Nephron progenitor cell (in vitro differentiated cells): ENCODE measurements at regions not wholly inside any gene's neighbourhood (a gene's known extent, or its start where the extent isn't known, plus 50 kb on each side); places are given as distances from the start of the nearest gene placed in this dataset.

Experiments used
- DNase-seq: peaks from one replicate; pipeline ENCODE4 v3.0.0; 2021
- H3K27ac Mint-ChIP-seq: 2 replicates; pipeline ENCODE4 v1.8.0; 2021; ENCODE audit warnings: mild to moderate bottlenecking, moderate library complexity, mixed read lengths
- H3K27me3 Mint-ChIP-seq: 2 replicates; pipeline ENCODE4 v1.8.0; 2021; ENCODE audit warnings: mild to moderate bottlenecking, low read depth, mixed read lengths; ENCODE audit not compliant: poor library complexity
- H3K36me3 Mint-ChIP-seq: 2 replicates; pipeline ENCODE4 v1.8.0; 2021; ENCODE audit warnings: low read depth, mixed read lengths
- H3K4me1 Mint-ChIP-seq: 2 replicates; pipeline ENCODE4 v1.8.0; 2021; ENCODE audit warnings: mixed read lengths
- H3K4me3 Mint-ChIP-seq: 2 replicates; pipeline ENCODE4 v1.8.0; 2021; ENCODE audit warnings: mild to moderate bottlenecking, moderate library complexity, mixed read lengths
- H3K9me3 Mint-ChIP-seq: 2 replicates; pipeline ENCODE4 v1.8.0; 2021; ENCODE audit warnings: mild to moderate bottlenecking, moderate library complexity, mixed read lengths
- CTCF ChIP-seq: fragments of 200-600 bp; sonication (generic); IDR thresholded peaks from 2 replicates; pipeline ENCODE4 v1.5.0; 2021; ENCODE audit warnings: antibody characterized with exemption

- TF ChIP-seq CTCF: no peak
- H3K4me1 Mint-ChIP-seq: no peaks in the 10 kb centered on the region
- no peaks in the 10 kb centered on the region for H3K36me3 Mint-ChIP-seq
- no peak overlapping the region for H3K4me3 Mint-ChIP-seq
- H3K27ac Mint-ChIP-seq: no peak overlapping the region
- H3K27me3 Mint-ChIP-seq: no peaks in the 10 kb centered on the region
- no peaks in the 10 kb centered on the region for H3K9me3 Mint-ChIP-seq
- DNase-seq: no peak
These were observed 747.2 kb upstream of the CHD1 start for GRCh38 chr5:99675974-99676373.

GRCh38 chr5:99674101-99674500, 745.3 kb upstream of the CHD1 start:
- H3K9me3 Mint-ChIP-seq: no peaks in the 10 kb centered on the region
- no peaks in the 10 kb centered on the region for H3K36me3 Mint-ChIP-seq
- no peak overlapping the region for H3K4me3 Mint-ChIP-seq
- H3K27ac Mint-ChIP-seq: no peak overlapping the region
- no peak for TF ChIP-seq CTCF
- no peaks in the 10 kb centered on the region for H3K27me3 Mint-ChIP-seq
- DNase-seq: no peak
- no peaks in the 10 kb centered on the region for H3K4me1 Mint-ChIP-seq

- no peak for TF ChIP-seq CTCF
- DNase-seq: no peak
- no peak overlapping the region for H3K4me3 Mint-ChIP-seq
- H3K4me1 Mint-ChIP-seq: no peaks in the 10 kb centered on the region
- H3K9me3 Mint-ChIP-seq: peaks cover 3% of the 10 kb centered on the region
- no peaks in the 10 kb centered on the region for H3K36me3 Mint-ChIP-seq
- no peaks in the 10 kb centered on the region for H3K27me3 Mint-ChIP-seq
- no peak overlapping the region for H3K27ac Mint-ChIP-seq
These were observed 736.2 kb upstream of the CHD1 start for GRCh38 chr5:99664972-99665371.

GRCh38 chr5:99651298-99651697, 722.5 kb upstream of the CHD1 start:
- no peak overlapping the region for H3K4me3 Mint-ChIP-seq
- H3K27me3 Mint-ChIP-seq: peaks cover 3% of the 10 kb centered on the region
- H3K27ac Mint-ChIP-seq: no peak overlapping the region
- H3K4me1 Mint-ChIP-seq: no peaks in the 10 kb centered on the region
- H3K9me3 Mint-ChIP-seq: no peaks in the 10 kb centered on the region
- TF ChIP-seq CTCF: no peak
- DNase-seq: no peak
- no peaks in the 10 kb centered on the region for H3K36me3 Mint-ChIP-seq

GRCh38 chr5:99646011-99646647, 717.3 kb upstream of the CHD1 start:
- peaks cover 6% of the 10 kb centered on the region for H3K36me3 Mint-ChIP-seq
- H3K4me1 Mint-ChIP-seq: peaks cover 16% of the 10 kb centered on the region
- H3K27me3 Mint-ChIP-seq: no peaks in the 10 kb centered on the region
- no peak overlapping the region for H3K4me3 Mint-ChIP-seq
- no peak for TF ChIP-seq CTCF
- peak; percentile 3 for DNase-seq
- peaks cover 12% of the 10 kb centered on the region for H3K9me3 Mint-ChIP-seq
- H3K27ac Mint-ChIP-seq: no peak overlapping the region

- Mint-ChIP-seq H3K4me3 (no peak overlapping the region), H3K9me3 (peaks cover 12% of the 10 kb centered on the region), H3K27me3 (no peaks in the 10 kb centered on the region), H3K27ac (peak overlapping the region; percentile 50), H3K36me3 (peaks cover 6% of the 10 kb centered on the region), H3K4me1 (peaks cover 25% of the 10 kb centered on the region)
- no peak for DNase-seq
- TF ChIP-seq CTCF: no peak
These were observed 716.0 kb upstream of the CHD1 start for GRCh38 chr5:99644822-99645221.
